ENCODE measurements at regions not wholly inside any gene's neighbourhood (a gene's known extent, or its start where the extent isn't known, plus 50 kb on each side); places are given as distances from the start of the nearest gene placed in this dataset.

GRCh38 chr2:19758658-19759057, 143.1 kb downstream of the TTC32 start:
- no peaks in the 10 kb centered on the region for H3K36me3 ChIP-seq (ENCODE audit: insufficient read depth, low read length)
- peaks cover 6% of the 10 kb centered on the region for H3K4me1 ChIP-seq (ENCODE audit: insufficient read depth, low read length)
- no peak overlapping the region for H2AFZ ChIP-seq (ENCODE audit: low read length)
- TF ChIP-seq, protein P1, sequence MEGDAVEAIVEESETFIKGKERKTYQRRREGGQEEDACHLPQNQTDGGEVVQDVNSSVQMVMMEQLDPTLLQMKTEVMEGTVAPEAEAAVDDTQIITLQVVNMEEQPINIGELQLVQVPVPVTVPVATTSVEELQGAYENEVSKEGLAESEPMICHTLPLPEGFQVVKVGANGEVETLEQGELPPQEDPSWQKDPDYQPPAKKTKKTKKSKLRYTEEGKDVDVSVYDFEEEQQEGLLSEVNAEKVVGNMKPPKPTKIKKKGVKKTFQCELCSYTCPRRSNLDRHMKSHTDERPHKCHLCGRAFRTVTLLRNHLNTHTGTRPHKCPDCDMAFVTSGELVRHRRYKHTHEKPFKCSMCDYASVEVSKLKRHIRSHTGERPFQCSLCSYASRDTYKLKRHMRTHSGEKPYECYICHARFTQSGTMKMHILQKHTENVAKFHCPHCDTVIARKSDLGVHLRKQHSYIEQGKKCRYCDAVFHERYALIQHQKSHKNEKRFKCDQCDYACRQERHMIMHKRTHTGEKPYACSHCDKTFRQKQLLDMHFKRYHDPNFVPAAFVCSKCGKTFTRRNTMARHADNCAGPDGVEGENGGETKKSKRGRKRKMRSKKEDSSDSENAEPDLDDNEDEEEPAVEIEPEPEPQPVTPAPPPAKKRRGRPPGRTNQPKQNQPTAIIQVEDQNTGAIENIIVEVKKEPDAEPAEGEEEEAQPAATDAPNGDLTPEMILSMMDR (IDR thresholded peaks at IDR 0.05; ENCODE audit: extremely low read depth, low read depth, low read length), result no peak
- H3K27me3 ChIP-seq (ENCODE audit: insufficient read depth, low read length), result no peaks in the 10 kb centered on the region
- no peak overlapping the region for H3K27ac ChIP-seq (ENCODE audit: low read depth, low read length)
- no peak for DNase-seq (ENCODE audit: insufficient read length, low spot score, missing footprints)
- H3K79me2 ChIP-seq (ENCODE audit: insufficient read depth, low read length), result no peaks in the 10 kb centered on the region
- no peaks in the 10 kb centered on the region for H4K20me1 ChIP-seq (ENCODE audit: insufficient read depth, low read length)
- no peaks in the 10 kb centered on the region for H3K9me3 ChIP-seq (ENCODE audit: low read depth, low read length)
- H3K4me3 ChIP-seq (ENCODE audit: insufficient read depth, low read length), result no peak overlapping the region
- H3K4me2 ChIP-seq (ENCODE audit: insufficient read depth, low read length), result no peak overlapping the region

GRCh38 chr2:19757586-19757985, 144.2 kb downstream of the TTC32 start:
- Histone ChIP-seq H3K36me3 (ENCODE audit: insufficient read depth, low read length) (no peaks in the 10 kb centered on the region), H3K27me3 (ENCODE audit: insufficient read depth, low read length) (no peaks in the 10 kb centered on the region), H3K27ac (ENCODE audit: low read depth, low read length) (no peak overlapping the region), H4K20me1 (ENCODE audit: insufficient read depth, low read length) (no peaks in the 10 kb centered on the region), H3K4me1 (ENCODE audit: insufficient read depth, low read length) (peaks cover 6% of the 10 kb centered on the region), H3K4me3 (ENCODE audit: insufficient read depth, low read length) (no peak overlapping the region), H3K79me2 (ENCODE audit: insufficient read depth, low read length) (no peaks in the 10 kb centered on the region), H2AFZ (ENCODE audit: low read length) (no peak overlapping the region), H3K4me2 (ENCODE audit: insufficient read depth, low read length) (no peak overlapping the region), H3K9me3 (ENCODE audit: low read depth, low read length) (no peaks in the 10 kb centered on the region)
- TF ChIP-seq, protein P1 (IDR thresholded peaks at IDR 0.05; ENCODE audit: extremely low read depth, low read depth, low read length), result no peak
- DNase-seq (ENCODE audit: insufficient read length, low spot score, missing footprints), result no peak

DNA sequence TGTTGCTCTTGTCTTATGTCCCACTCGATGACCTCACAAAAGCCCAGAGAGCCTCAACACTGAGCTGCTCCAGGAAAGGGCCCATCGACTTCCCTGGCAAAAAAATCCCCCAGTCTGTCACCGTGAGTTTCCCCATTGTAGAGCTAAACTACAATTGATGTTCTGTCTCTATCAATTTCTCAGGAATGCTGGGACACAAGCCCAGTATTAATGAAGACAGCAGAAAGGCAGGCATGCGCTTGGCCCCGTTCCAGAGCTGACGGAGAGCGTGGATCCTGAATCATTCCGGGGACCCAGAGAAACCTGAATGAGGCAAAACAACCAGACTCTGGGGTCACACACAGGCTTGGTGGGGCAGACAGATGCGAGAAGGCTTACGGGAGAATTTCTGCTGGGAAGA, 146.9 kb downstream of the TTC32 start:
- Histone ChIP-seq H2AFZ (ENCODE audit: low read length) (no peak overlapping the region), H3K79me2 (ENCODE audit: insufficient read depth, low read length) (no peaks in the 10 kb centered on the region), H3K27ac (ENCODE audit: low read depth, low read length) (no peak overlapping the region), H3K4me2 (ENCODE audit: insufficient read depth, low read length) (no peak overlapping the region), H3K36me3 (ENCODE audit: insufficient read depth, low read length) (no peaks in the 10 kb centered on the region), H4K20me1 (ENCODE audit: insufficient read depth, low read length) (no peaks in the 10 kb centered on the region), H3K4me3 (ENCODE audit: insufficient read depth, low read length) (no peak overlapping the region), H3K4me1 (ENCODE audit: insufficient read depth, low read length) (peaks cover 3% of the 10 kb centered on the region), H3K9me3 (ENCODE audit: low read depth, low read length) (no peaks in the 10 kb centered on the region), H3K27me3 (ENCODE audit: insufficient read depth, low read length) (peaks cover 3% of the 10 kb centered on the region)
- DNase-seq (ENCODE audit: insufficient read length, low spot score, missing footprints), result no peak
- TF ChIP-seq, protein P1 (IDR thresholded peaks at IDR 0.05; ENCODE audit: extremely low read depth, low read depth, low read length), result no peak

- Histone ChIP-seq H3K27me3 (ENCODE audit: insufficient read depth, low read length) (peaks cover 3% of the 10 kb centered on the region), H3K27ac (ENCODE audit: low read depth, low read length) (no peak overlapping the region), H3K79me2 (ENCODE audit: insufficient read depth, low read length) (no peaks in the 10 kb centered on the region), H3K4me3 (ENCODE audit: insufficient read depth, low read length) (no peak overlapping the region), H3K36me3 (ENCODE audit: insufficient read depth, low read length) (no peaks in the 10 kb centered on the region), H2AFZ (ENCODE audit: low read length) (no peak overlapping the region), H3K4me2 (ENCODE audit: insufficient read depth, low read length) (no peak overlapping the region), H4K20me1 (ENCODE audit: insufficient read depth, low read length) (no peaks in the 10 kb centered on the region), H3K9me3 (ENCODE audit: low read depth, low read length) (no peaks in the 10 kb centered on the region), H3K4me1 (ENCODE audit: insufficient read depth, low read length) (peaks cover 3% of the 10 kb centered on the region)
- DNase-seq (ENCODE audit: insufficient read length, low spot score, missing footprints), result no peak
- TF ChIP-seq, protein P1 (IDR thresholded peaks at IDR 0.05; ENCODE audit: extremely low read depth, low read depth, low read length), result no peak
Observed at GRCh38 chr2:19753818-19754217, 148.0 kb downstream of the TTC32 start.
